ENCODE measurements at regions not wholly inside any gene's neighbourhood (a gene's known extent, or its start where the extent isn't known, plus 50 kb on each side); places are given as distances from the start of the nearest gene placed in this dataset.

DNA sequence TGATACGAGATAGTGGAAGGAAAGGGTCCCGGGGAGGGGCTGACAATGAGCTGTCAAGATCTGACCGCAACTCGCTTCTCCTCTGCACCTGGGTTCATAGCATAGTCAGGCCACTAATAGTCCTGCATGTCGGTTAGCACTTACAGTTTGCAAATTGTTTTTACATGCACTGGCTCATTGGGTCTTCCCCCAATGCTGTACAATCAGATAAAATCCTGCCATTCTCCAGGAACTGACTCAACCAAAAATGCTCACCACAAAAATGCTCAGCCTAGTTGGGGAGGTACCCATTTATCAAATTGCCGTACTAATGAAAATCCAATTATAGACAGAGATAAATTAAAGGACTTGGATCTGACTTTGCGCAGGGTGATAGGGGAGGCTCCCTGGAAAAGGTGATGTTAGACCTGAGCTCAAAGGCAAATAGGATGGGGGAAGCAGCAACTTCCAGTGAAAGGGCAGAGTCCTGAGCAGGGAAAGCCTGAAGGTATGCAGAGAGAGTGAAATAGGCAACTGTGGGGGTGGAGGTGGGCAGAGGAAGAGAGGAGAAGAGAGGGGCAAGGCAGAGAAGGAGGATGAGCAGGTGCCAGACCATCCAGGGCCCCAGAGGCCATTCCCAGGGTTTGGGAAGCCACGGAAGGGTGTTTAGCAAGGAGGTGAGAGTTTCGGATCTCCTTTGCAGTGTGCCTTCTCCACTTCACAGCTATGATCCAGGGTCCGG lies 326.1 kb upstream of the TSHZ3 start:
- 63% methylated on average over 10 of the region's 10 CpGs for WGBS
- no peak for TF ChIP-seq TAF1 (conservative IDR thresholded peaks at IDR 0.05)
- TF ChIP-seq, protein P1, sequence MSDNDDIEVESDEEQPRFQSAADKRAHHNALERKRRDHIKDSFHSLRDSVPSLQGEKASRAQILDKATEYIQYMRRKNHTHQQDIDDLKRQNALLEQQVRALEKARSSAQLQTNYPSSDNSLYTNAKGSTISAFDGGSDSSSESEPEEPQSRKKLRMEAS (IDR thresholded peaks at IDR 0.05) = no peak
- TF ChIP-seq HNF4G (IDR thresholded peaks at IDR 0.05) = no peak
- TF ChIP-seq, protein P2, sequence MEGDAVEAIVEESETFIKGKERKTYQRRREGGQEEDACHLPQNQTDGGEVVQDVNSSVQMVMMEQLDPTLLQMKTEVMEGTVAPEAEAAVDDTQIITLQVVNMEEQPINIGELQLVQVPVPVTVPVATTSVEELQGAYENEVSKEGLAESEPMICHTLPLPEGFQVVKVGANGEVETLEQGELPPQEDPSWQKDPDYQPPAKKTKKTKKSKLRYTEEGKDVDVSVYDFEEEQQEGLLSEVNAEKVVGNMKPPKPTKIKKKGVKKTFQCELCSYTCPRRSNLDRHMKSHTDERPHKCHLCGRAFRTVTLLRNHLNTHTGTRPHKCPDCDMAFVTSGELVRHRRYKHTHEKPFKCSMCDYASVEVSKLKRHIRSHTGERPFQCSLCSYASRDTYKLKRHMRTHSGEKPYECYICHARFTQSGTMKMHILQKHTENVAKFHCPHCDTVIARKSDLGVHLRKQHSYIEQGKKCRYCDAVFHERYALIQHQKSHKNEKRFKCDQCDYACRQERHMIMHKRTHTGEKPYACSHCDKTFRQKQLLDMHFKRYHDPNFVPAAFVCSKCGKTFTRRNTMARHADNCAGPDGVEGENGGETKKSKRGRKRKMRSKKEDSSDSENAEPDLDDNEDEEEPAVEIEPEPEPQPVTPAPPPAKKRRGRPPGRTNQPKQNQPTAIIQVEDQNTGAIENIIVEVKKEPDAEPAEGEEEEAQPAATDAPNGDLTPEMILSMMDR (IDR thresholded peaks at IDR 0.05; ENCODE audit: low read depth, low read length, missing input control) = no peak
- no peak for TF ChIP-seq GABPA (IDR thresholded peaks at IDR 0.05 in 1 of 2, conservative IDR thresholded peaks at IDR 0.05 in 1 of 2)
- TF ChIP-seq YY1 (IDR thresholded peaks at IDR 0.05) = no peak
- no peak for TF ChIP-seq HNF4A (conservative IDR thresholded peaks at IDR 0.05)
- no peak for TF ChIP-seq SP1 (IDR thresholded peaks at IDR 0.05)
- no peak for TF ChIP-seq NR2F2 (IDR thresholded peaks at IDR 0.05)
- DNase-seq (ENCODE audit: low spot score) = no peak
- Histone ChIP-seq H3K36me3 (ENCODE audit: control insufficient read depth in 4 of 4, insufficient read depth in 3 of 4, low read depth in 1 of 4, low read length in 3 of 4) (no peaks in the 10 kb centered on the region), H3K27ac (ENCODE audit: low read depth in 1 of 2, low read length in 2 of 2) (no peak overlapping the region), H3K27me3 (ENCODE audit: control insufficient read depth in 4 of 4, insufficient read depth in 4 of 4, low read length in 3 of 4) (peaks cover 0 to 5% (median 0%) of the 10 kb centered on the region in 4 donors), H3K9ac (ENCODE audit: low read depth in 1 of 2, low read length in 2 of 2) (no peak overlapping the region), H3K4me1 (ENCODE audit: control insufficient read depth in 4 of 4, insufficient read depth in 4 of 4, low read length in 3 of 4) (no peaks in the 10 kb centered on the region), H3K9me3 (ENCODE audit: control insufficient read depth in 4 of 4, low read length in 3 of 4) (no peaks in the 10 kb centered on the region), H3K4me3 (ENCODE audit: low read depth in 1 of 3, low read length in 3 of 3) (no peak overlapping the region)

- peak; percentile 27 to 54 for TF ChIP-seq RAD21 (IDR thresholded peaks at IDR 0.05)
- TF ChIP-seq GABPA (IDR thresholded peaks at IDR 0.05 in 1 of 2, conservative IDR thresholded peaks at IDR 0.05 in 1 of 2) = no peak
- no peak overlapping the region for H3K4me3 ChIP-seq (ENCODE audit: low read depth in 1 of 3, low read length in 3 of 3)
- no peaks in the 10 kb centered on the region for H3K9me3 ChIP-seq (ENCODE audit: control insufficient read depth in 4 of 4, low read length in 3 of 4)
- no peak for DNase-seq (ENCODE audit: low spot score)
- no peaks in the 10 kb centered on the region for H3K36me3 ChIP-seq (ENCODE audit: control insufficient read depth in 4 of 4, insufficient read depth in 3 of 4, low read depth in 1 of 4, low read length in 3 of 4)
- no peak overlapping the region for H3K27ac ChIP-seq (ENCODE audit: low read depth in 1 of 2, low read length in 2 of 2)
- 37% methylated on average over 3 of the region's 3 CpGs for WGBS
- no peaks in the 10 kb centered on the region for H3K4me1 ChIP-seq (ENCODE audit: control insufficient read depth in 4 of 4, insufficient read depth in 4 of 4, low read length in 3 of 4)
- no peak overlapping the region for H3K9ac ChIP-seq (ENCODE audit: low read depth in 1 of 2, low read length in 2 of 2)
- H3K27me3 ChIP-seq (ENCODE audit: control insufficient read depth in 4 of 4, insufficient read depth in 4 of 4, low read length in 3 of 4) = peaks cover 0 to 5% (median 0%) of the 10 kb centered on the region in 4 donors
Observed at GRCh38 chr19:31676271-31677004, 327.2 kb upstream of the TSHZ3 start.

DNA sequence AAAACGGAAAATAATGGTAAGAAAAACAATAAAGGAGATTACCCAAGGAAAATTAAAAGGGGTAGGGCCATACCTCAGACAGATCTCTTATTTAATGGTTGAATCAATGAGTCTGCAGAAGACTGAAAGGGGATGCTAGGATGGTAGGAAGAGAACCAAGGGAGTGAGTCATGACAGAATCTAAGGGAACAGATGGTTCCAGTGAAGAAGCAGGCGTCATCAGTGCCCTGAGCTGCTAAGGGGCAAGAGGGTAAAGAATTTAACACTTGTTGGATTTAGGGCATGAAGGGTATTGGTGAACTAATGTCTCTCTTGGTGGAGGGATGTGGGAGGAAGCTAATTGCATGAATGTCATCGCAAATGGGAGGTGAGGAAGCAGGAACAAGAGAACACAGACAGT lies 329.2 kb upstream of the TSHZ3 start:
- H3K27ac ChIP-seq (ENCODE audit: low read depth in 1 of 2, low read length in 2 of 2) = no peak overlapping the region
- H3K9ac ChIP-seq (ENCODE audit: low read depth in 1 of 2, low read length in 2 of 2) = no peak overlapping the region
- H3K4me3 ChIP-seq (ENCODE audit: low read depth in 1 of 3, low read length in 3 of 3) = no peak overlapping the region
- H3K4me1 ChIP-seq (ENCODE audit: control insufficient read depth in 4 of 4, insufficient read depth in 4 of 4, low read length in 3 of 4) = no peaks in the 10 kb centered on the region
- no peaks in the 10 kb centered on the region for H3K36me3 ChIP-seq (ENCODE audit: control insufficient read depth in 4 of 4, insufficient read depth in 3 of 4, low read depth in 1 of 4, low read length in 3 of 4)
- DNase-seq (ENCODE audit: low spot score) = no peak
- 53% methylated on average over 3 of the region's 3 CpGs for WGBS
- no peaks in the 10 kb centered on the region for H3K9me3 ChIP-seq (ENCODE audit: control insufficient read depth in 4 of 4, low read length in 3 of 4)
- no peak for TF ChIP-seq RAD21 (IDR thresholded peaks at IDR 0.05)
- no peak for TF ChIP-seq FOXA2 (IDR thresholded peaks at IDR 0.05)
- no peak for TF ChIP-seq SP1 (IDR thresholded peaks at IDR 0.05)
- no peak for TF ChIP-seq HNF4G (IDR thresholded peaks at IDR 0.05)
- peaks cover 0 to 5% (median 0%) of the 10 kb centered on the region in 4 donors for H3K27me3 ChIP-seq (ENCODE audit: control insufficient read depth in 4 of 4, insufficient read depth in 4 of 4, low read length in 3 of 4)
